ENCODE measurements at regions not wholly inside any gene's neighbourhood (a gene's known extent, or its start where the extent isn't known, plus 50 kb on each side); places are given as distances from the start of the nearest gene placed in this dataset.

DNA sequence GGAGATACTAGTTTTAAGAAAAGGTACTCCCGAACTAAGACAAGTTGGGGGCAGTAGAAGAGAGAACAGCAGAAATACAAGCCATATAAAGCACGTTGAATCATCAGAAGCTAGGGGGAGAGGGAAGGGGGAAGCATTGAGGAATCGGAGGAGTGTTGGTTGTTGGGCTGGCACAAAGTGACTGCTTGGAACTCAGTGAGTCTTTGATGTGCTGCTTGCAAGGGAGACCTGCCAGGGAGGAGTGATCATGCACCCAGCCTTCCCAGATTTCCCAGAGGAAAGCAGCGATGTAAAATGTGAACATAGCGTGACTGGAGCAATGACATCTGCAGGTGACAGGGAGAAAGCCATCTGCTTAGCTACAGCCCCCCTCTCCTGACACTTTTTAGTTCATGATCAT is 192.4 kb upstream of the IL12A start:
- no peak for TF ChIP-seq CTCF (IDR thresholded peaks at IDR 0.05)
- peaks cover 5% of the 10 kb centered on the region for H3K27me3 Mint-ChIP-seq
- intact Hi-C loops (cut with micrococcal nuclease), result no loop called here
- H3K4me3 Mint-ChIP-seq, result no peak overlapping the region
- ATAC-seq (no peak), DNase-seq (no peak)
- H3K9me3 Mint-ChIP-seq, result no peaks in the 10 kb centered on the region
- H3K36me3 Mint-ChIP-seq (ENCODE audit: low read depth), result no peaks in the 10 kb centered on the region
- CTCF ChIA-PET, result interaction anchor here (0.8 to 1.0 kb wide), 2 partner anchors 9 to 88 kb away, joined by 3 to 4 read pairs; no protein-coding TSS in a partner anchor
- POLR2A ChIA-PET, result no interaction called here
- H3K4me1 Mint-ChIP-seq (ENCODE audit: low read depth), result no peaks in the 10 kb centered on the region
- no peak overlapping the region for H3K27ac Mint-ChIP-seq

DNA sequence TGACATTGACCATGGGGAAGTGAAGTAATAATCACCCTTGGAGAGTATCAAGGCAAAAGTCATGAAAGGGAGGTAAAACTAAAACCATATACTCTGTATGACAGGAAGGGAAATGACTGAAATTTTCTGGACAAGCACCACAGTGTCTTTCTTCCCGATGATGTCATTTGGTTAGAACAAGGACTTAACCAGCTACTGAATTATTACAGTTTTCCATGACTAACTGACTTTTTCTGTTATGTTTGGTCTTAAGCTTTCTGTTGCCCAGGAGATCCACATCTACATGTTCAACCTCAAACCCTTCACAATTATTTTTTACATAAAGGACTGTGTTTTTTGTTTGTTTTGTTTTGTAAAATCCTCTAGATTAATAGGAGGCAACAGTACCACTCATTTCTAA is 191.9 kb upstream of the IL12A start:
- no peaks in the 10 kb centered on the region for H3K36me3 Mint-ChIP-seq (ENCODE audit: low read depth)
- ChIA-PET CTCF (interaction anchor here (0.8 to 1.0 kb wide), 2 partner anchors 9 to 88 kb away, joined by 3 to 4 read pairs; no protein-coding TSS in a partner anchor), POLR2A (no interaction called here)
- H3K27ac Mint-ChIP-seq, result no peak overlapping the region
- no peaks in the 10 kb centered on the region for H3K9me3 Mint-ChIP-seq
- DNase-seq (no peak), ATAC-seq (no peak)
- TF ChIP-seq CTCF (IDR thresholded peaks at IDR 0.05), result no peak
- intact Hi-C loops (cut with micrococcal nuclease), result no loop called here
- H3K4me1 Mint-ChIP-seq (ENCODE audit: low read depth), result no peaks in the 10 kb centered on the region
- peaks cover 5% of the 10 kb centered on the region for H3K27me3 Mint-ChIP-seq
- no peak overlapping the region for H3K4me3 Mint-ChIP-seq

GRCh38 chr3:159797771-159798170 is 190.9 kb upstream of the IL12A start:
- intact Hi-C loops (cut with micrococcal nuclease), result no loop called here
- peaks cover 8% of the 10 kb centered on the region for H3K27me3 Mint-ChIP-seq
- DNase-seq, result no peak
- H3K4me1 Mint-ChIP-seq (ENCODE audit: low read depth), result no peaks in the 10 kb centered on the region
- H3K27ac Mint-ChIP-seq, result no peak overlapping the region
- no peak for TF ChIP-seq CTCF (IDR thresholded peaks at IDR 0.05)
- no peak for ATAC-seq
- no peaks in the 10 kb centered on the region for H3K9me3 Mint-ChIP-seq
- ChIA-PET CTCF (no interaction called here), POLR2A (no interaction called here)
- no peak overlapping the region for H3K4me3 Mint-ChIP-seq
- H3K36me3 Mint-ChIP-seq (ENCODE audit: low read depth), result no peaks in the 10 kb centered on the region

DNA sequence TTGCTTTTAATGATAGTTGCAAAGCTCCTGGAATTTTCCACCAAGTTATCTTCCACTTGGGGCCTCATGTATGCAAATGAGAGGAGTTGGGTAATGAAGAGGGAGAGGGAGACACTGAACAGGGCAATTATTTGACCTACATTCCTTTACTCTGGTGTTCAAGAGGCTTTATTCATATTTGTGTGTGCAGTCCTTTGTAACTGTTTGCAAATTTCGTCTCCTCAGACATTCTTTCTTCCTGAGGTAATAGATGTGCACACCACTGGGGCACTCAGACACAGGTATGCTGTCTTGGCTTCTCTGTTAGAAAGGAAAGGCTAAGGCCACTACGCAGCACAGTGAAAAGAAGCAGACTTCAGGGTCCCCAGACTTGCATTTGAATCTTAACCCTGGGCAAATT is 189.7 kb upstream of the IL12A start:
- Mint-ChIP-seq H3K27me3 (peaks cover 8% of the 10 kb centered on the region), H3K27ac (no peak overlapping the region), H3K4me1 (ENCODE audit: low read depth) (no peaks in the 10 kb centered on the region), H3K4me3 (no peak overlapping the region), H3K36me3 (ENCODE audit: low read depth) (no peaks in the 10 kb centered on the region), H3K9me3 (no peaks in the 10 kb centered on the region)
- TF ChIP-seq CTCF (IDR thresholded peaks at IDR 0.05), result no peak
- DNase-seq (no peak), ATAC-seq (no peak)
- CTCF ChIA-PET, result interaction anchor here (0.6 kb wide), 1 partner anchor 1161 kb away, joined by 3 read pairs; no protein-coding TSS in a partner anchor
- intact Hi-C loops (cut with micrococcal nuclease), result no loop called here
- POLR2A ChIA-PET, result no interaction called here

DNA sequence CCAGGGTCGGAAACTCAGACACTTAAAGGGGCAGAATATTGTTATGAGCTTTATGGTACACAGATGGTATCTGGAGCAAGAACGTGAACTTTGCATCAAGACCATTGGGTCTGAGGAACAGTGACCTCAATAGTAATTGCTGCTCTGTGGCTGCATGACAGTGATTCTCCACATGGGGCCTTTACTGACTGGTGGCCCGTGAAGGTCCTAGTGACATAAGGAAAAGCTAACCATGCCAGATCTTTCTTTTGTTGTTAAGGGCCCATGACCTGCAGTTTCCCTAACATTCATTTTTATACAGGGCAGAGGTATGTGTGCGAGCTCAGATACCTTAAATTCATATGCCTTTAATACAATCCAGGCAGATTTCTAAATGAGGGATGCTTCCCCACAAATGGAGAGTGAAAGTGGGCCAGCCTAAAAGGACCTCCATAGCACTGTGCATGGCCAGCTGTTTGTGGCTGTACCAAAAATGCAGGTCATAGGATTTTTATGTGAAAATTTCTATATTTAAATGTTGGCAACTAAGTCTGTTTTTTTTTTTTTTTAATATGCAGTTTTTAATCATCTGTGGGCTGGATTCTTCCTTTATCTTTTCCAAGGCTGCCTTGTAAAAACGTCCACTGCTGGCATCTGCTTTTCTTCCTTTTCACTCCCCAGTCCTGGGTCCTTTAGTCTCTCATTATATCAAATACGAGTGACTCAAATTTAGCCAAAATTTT is 188.0 kb upstream of the IL12A start:
- DNase-seq, result no peak
- POLR2A ChIA-PET, result no interaction called here
- H3K9me3 Mint-ChIP-seq, result no peaks in the 10 kb centered on the region
- no peak overlapping the region for H3K4me3 Mint-ChIP-seq
- ATAC-seq, result no peak
- no peak overlapping the region for H3K27ac Mint-ChIP-seq
- no peaks in the 10 kb centered on the region for H3K4me1 Mint-ChIP-seq (ENCODE audit: low read depth)
- CTCF ChIA-PET, result no interaction called here
- H3K36me3 Mint-ChIP-seq (ENCODE audit: low read depth), result no peaks in the 10 kb centered on the region
- intact Hi-C loops (cut with micrococcal nuclease), result loop anchor here (10.0 kb wide), 1 partner anchor 956 kb away; no protein-coding TSS in a partner anchor
- TF ChIP-seq CTCF (IDR thresholded peaks at IDR 0.05), result no peak
- H3K27me3 Mint-ChIP-seq, result peaks cover 8% of the 10 kb centered on the region
